ENCODE measurements at regions not wholly inside any gene's neighbourhood (a gene's known extent, or its start where the extent isn't known, plus 50 kb on each side); places are given as distances from the start of the nearest gene placed in this dataset.

DNA sequence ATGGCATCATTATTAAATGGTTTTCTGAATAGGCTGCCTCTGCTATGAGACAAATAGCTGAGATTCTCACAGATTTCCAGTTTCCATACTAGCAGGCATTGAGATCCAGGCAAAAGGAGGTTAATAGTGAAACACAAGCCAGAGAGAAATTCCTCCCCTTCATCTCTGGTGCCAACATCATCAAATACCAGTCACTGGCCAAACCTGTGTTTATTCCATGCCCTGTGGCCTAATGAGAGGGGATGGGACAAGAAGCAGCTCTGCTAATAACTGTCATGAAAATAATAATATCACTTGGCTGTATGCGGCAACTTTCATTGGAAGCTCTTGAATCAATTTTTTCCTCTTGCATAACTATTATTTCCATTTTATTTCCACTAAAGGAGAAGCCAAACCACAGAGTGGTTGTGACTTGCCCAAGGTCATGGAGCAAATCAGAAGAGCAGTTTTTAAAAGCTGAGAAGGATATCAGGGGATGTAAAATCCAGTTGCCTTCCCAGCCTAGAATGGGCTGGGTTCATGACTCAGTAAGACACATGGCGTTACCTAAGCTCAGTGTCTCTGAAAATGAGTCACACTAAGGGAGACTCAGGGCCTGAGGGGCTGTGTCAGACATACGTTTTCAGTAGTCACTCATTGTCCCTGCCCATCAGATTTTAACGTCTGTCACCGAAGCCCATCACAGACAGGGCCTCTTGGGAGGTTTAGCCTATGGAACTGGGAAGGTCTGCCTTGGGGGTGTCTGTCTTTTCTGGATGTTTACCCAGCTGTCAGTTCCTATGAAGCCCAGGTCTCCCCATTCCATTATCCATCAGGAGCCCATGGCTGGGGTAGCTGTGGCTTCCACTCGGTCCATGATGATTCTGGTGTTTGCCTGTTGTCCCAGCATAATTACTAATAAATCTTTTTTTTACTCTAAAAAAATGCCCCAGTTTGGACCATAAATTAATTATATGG lies 208.8 kb upstream of the EEA1 start:
- ChIA-PET POLR2A (no interaction called here), CTCF (interaction anchor here (1.2 kb wide), 1 partner anchor 10 kb away, joined by 5 read pairs; no protein-coding TSS in a partner anchor)
- H3K27me3 ChIP-seq (replicated peaks; ENCODE audit: control insufficient read depth, insufficient read depth, low read length) = no peaks in the 10 kb centered on the region
- H3K4me3 ChIP-seq (ENCODE audit: low read depth, low read length) = no peak overlapping the region
- Mint-ChIP-seq H3K27ac (ENCODE audit: unreplicated experiment) (no peak overlapping the region), H3K4me1 (ENCODE audit: low read depth, unreplicated experiment) (peaks cover 58% of the 10 kb centered on the region), H3K36me3 (ENCODE audit: insufficient read depth, unreplicated experiment) (peaks cover 4% of the 10 kb centered on the region), H3K27me3 (ENCODE audit: insufficient read depth, unreplicated experiment) (no peaks in the 10 kb centered on the region), H3K4me3 (ENCODE audit: unreplicated experiment) (no peak overlapping the region), H3K9me3 (ENCODE audit: unreplicated experiment) (peaks cover 9% of the 10 kb centered on the region)
- H3K36me3 ChIP-seq (ENCODE audit: control insufficient read depth, insufficient read depth, low read length) = no peaks in the 10 kb centered on the region; the same call in 1 of the 2 replicates
- TF ChIP-seq, protein P1, sequence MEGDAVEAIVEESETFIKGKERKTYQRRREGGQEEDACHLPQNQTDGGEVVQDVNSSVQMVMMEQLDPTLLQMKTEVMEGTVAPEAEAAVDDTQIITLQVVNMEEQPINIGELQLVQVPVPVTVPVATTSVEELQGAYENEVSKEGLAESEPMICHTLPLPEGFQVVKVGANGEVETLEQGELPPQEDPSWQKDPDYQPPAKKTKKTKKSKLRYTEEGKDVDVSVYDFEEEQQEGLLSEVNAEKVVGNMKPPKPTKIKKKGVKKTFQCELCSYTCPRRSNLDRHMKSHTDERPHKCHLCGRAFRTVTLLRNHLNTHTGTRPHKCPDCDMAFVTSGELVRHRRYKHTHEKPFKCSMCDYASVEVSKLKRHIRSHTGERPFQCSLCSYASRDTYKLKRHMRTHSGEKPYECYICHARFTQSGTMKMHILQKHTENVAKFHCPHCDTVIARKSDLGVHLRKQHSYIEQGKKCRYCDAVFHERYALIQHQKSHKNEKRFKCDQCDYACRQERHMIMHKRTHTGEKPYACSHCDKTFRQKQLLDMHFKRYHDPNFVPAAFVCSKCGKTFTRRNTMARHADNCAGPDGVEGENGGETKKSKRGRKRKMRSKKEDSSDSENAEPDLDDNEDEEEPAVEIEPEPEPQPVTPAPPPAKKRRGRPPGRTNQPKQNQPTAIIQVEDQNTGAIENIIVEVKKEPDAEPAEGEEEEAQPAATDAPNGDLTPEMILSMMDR (IDR thresholded peaks at IDR 0.05; ENCODE audit: insufficient read depth in 1 of 2, low read depth in 1 of 2, low read length in 1 of 2, severe bottlenecking in 1 of 2, unreplicated experiment in 1 of 2) = no peak
- no peaks in the 10 kb centered on the region for H3K9me3 ChIP-seq
- no peak for DNase-seq
- intact Hi-C loops (cut with micrococcal nuclease; ENCODE audit: unreplicated experiment) = no loop called here
- no TSS peak for BruUV-seq (replicated peaks)
- peaks cover 67% of the 10 kb centered on the region for H3K4me1 ChIP-seq

DNA sequence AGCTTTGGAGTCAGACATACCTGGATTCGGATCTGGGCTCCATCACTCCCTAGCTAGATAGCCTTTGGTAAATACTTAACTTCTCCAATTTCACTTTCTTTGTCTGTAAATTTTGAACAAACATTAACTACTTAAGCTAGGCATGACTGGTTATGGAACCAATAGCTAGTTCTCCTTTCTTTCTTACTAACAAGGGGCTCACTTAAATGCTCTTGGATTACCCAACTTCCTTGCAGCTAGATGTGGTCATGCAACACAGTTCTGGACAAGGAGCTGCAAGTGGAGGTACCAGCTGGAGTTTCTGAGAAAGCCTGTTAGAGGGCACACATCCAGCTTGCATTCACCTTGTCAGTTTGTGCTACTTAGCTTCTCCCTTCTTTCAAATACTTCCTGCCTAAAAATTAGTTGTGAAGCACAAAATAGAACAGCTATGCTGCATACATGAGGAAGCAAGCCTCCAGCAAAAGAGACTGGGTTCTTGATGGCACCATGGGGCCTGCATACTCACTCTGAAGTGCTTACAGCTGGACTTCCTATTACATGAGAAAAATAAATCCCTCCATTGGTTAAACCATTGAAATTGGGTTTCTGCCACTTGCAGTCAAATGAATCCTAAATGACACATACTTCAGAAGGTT lies 210.1 kb upstream of the EEA1 start:
- Histone ChIP-seq H3K4me1 (peaks cover 58% of the 10 kb centered on the region), H3K4me3 (ENCODE audit: low read depth, low read length) (no peak overlapping the region), H3K9me3 (no peaks in the 10 kb centered on the region), H3K27me3 (replicated peaks; ENCODE audit: control insufficient read depth, insufficient read depth, low read length) (no peaks in the 10 kb centered on the region), H3K36me3 (ENCODE audit: control insufficient read depth, insufficient read depth, low read length) (no peaks in the 10 kb centered on the region; the same call in 1 of the 2 replicates)
- TF ChIP-seq, protein P1 (IDR thresholded peaks at IDR 0.05; ENCODE audit: insufficient read depth in 1 of 2, low read depth in 1 of 2, low read length in 1 of 2, severe bottlenecking in 1 of 2, unreplicated experiment in 1 of 2) = no peak
- ChIA-PET CTCF (interaction anchor here (0.5 to 1.2 kb wide), 5 partner anchors 11 to 195 kb away, joined by 3 to 5 read pairs (median 4); no protein-coding TSS in a partner anchor), POLR2A (interaction anchor here (0.5 to 1.1 kb wide), 2 partner anchors 17 to 193 kb away, joined by 3 read pairs; no protein-coding TSS in a partner anchor)
- no TSS peak for BruUV-seq (replicated peaks)
- Mint-ChIP-seq H3K9me3 (ENCODE audit: unreplicated experiment) (peaks cover 9% of the 10 kb centered on the region), H3K4me1 (ENCODE audit: low read depth, unreplicated experiment) (peaks cover 52% of the 10 kb centered on the region), H3K36me3 (ENCODE audit: insufficient read depth, unreplicated experiment) (peaks cover 4% of the 10 kb centered on the region), H3K4me3 (ENCODE audit: unreplicated experiment) (no peak overlapping the region), H3K27me3 (ENCODE audit: insufficient read depth, unreplicated experiment) (no peaks in the 10 kb centered on the region), H3K27ac (ENCODE audit: unreplicated experiment) (peak overlapping the region; percentile 0)
- no peak for DNase-seq
- intact Hi-C loops (cut with micrococcal nuclease; ENCODE audit: unreplicated experiment) = no loop called here

DNA sequence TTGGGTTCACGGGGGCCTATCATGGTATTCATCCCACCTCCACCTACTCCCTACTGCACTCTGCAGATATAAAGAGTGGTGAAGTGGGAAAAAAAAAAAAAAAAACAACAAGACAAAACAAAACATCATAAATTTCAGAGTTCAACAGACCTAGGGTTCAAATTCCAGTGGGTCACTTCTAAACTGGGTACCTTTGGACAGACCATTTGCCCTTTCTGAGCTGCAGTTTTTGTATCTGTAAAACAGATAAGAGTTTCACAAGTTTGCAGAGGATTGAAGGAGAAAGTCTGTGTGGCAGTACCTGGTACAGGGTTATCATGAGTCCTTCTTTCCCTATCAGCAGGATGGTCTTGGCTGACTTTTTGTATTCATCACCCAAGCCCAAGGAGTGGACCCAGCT lies 211.2 kb upstream of the EEA1 start:
- Mint-ChIP-seq H3K27me3 (ENCODE audit: insufficient read depth, unreplicated experiment) (no peaks in the 10 kb centered on the region), H3K4me1 (ENCODE audit: low read depth, unreplicated experiment) (peaks cover 40% of the 10 kb centered on the region), H3K27ac (ENCODE audit: unreplicated experiment) (no peak overlapping the region), H3K4me3 (ENCODE audit: unreplicated experiment) (no peak overlapping the region), H3K36me3 (ENCODE audit: insufficient read depth, unreplicated experiment) (no peaks in the 10 kb centered on the region), H3K9me3 (ENCODE audit: unreplicated experiment) (peaks cover 9% of the 10 kb centered on the region)
- POLR2A ChIA-PET = no interaction called here
- no peak overlapping the region for H3K4me3 ChIP-seq (ENCODE audit: low read depth, low read length)
- intact Hi-C loops (cut with micrococcal nuclease; ENCODE audit: unreplicated experiment) = no loop called here
- peaks cover 50% of the 10 kb centered on the region for H3K4me1 ChIP-seq
- DNase-seq = no peak
- CTCF ChIA-PET = interaction anchor here (0.6 kb wide), 1 partner anchor 18 kb away, joined by 3 read pairs; no protein-coding TSS in a partner anchor
- H3K27me3 ChIP-seq (replicated peaks; ENCODE audit: control insufficient read depth, insufficient read depth, low read length) = no peaks in the 10 kb centered on the region
- no peaks in the 10 kb centered on the region for H3K9me3 ChIP-seq
- BruUV-seq (replicated peaks) = no TSS peak
- TF ChIP-seq, protein P1 (IDR thresholded peaks at IDR 0.05; ENCODE audit: insufficient read depth in 1 of 2, low read depth in 1 of 2, low read length in 1 of 2, severe bottlenecking in 1 of 2, unreplicated experiment in 1 of 2) = no peak
- H3K36me3 ChIP-seq (ENCODE audit: control insufficient read depth, insufficient read depth, low read length) = no peaks in the 10 kb centered on the region; the same call in 1 of the 2 replicates

Data from Caco-2 (cell line).